Ovary (tissue), 3 donors: ENCODE measurements at regions not wholly inside any gene's neighbourhood (a gene's known extent, or its start where the extent isn't known, plus 50 kb on each side); places are given as distances from the start of the nearest gene placed in this dataset.

ENCODE experiments used
- EP300 ChIP-seq: sonication (generic); formaldehyde crosslinking; IDR thresholded peaks from one replicate; pipeline ENCODE4 v1.6.1; 2017; ENCODE audit warnings: antibody characterized with exemption
- TF ChIP-seq, protein P1 (sequence below), 3 donors: fragments of 450-650 bp in 2 of 3; fragments of 200-600 bp in 1 of 3; IDR thresholded peaks; one replicate each; pipeline versions ENCODE4 v1.5.1 to v1.8.0; 2016 to 2022; ENCODE audit warnings: antibody characterized with exemption in 3 of 3, mild to moderate bottlenecking in 1 of 3
- donor health status: DM: no; HTN: no; CAD: no.

DNA sequence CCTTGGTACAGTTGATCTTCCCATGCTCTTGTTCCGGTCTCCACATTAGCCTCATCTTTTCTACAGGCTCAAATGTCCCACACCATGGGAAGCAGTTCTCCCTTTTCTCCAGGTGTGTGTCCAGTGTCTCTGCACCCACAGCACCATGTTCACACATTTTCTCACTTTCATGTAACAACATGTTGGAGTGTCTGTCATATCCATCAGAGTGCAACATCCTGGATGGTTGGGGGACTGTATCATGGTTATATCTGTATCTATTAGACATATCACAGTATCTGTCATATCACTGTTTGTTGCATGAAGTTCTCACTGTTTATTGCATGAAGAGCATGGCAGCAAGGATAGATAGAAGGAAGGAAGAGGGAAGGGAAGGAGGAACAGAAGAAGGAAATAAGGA is 635.6 kb downstream of the EPM2A start:
- TF ChIP-seq, protein P1, sequence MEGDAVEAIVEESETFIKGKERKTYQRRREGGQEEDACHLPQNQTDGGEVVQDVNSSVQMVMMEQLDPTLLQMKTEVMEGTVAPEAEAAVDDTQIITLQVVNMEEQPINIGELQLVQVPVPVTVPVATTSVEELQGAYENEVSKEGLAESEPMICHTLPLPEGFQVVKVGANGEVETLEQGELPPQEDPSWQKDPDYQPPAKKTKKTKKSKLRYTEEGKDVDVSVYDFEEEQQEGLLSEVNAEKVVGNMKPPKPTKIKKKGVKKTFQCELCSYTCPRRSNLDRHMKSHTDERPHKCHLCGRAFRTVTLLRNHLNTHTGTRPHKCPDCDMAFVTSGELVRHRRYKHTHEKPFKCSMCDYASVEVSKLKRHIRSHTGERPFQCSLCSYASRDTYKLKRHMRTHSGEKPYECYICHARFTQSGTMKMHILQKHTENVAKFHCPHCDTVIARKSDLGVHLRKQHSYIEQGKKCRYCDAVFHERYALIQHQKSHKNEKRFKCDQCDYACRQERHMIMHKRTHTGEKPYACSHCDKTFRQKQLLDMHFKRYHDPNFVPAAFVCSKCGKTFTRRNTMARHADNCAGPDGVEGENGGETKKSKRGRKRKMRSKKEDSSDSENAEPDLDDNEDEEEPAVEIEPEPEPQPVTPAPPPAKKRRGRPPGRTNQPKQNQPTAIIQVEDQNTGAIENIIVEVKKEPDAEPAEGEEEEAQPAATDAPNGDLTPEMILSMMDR (IDR thresholded peaks at IDR 0.05), result no peak
- TF ChIP-seq EP300, result no peak
